UCSD-AML1 (cell line): ENCODE measurements at regions not wholly inside any gene's neighbourhood (a gene's known extent, or its start where the extent isn't known, plus 50 kb on each side); places are given as distances from the start of the nearest gene placed in this dataset.

ENCODE experiments used
- DNase-seq: peaks from one replicate; lab custom pipeline; 2025; ENCODE audit not compliant: unreplicated experiment; lab: John Stamatoyannopoulos, UW

DNA sequence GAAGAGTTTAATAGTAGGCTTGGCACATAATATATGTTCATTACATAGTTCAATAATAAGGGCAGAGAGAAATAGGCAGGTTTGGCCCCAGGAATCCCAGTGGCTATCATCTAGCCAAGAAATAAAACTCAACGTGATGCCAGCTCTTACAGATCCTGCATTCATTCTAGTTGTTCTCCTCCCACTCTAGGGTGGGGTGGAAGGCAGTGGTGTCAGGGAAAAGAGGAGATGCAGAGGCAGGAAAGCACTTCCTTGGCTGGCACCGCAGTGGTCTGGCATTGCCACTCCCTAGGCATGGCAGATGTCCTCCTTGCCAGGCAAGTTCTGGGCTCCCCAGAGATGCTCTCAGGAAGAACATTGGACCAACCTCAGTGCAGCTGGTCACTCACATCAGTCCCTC lies 383.6 kb downstream of the GRIN2B start:
- no peak for DNase-seq

DNA sequence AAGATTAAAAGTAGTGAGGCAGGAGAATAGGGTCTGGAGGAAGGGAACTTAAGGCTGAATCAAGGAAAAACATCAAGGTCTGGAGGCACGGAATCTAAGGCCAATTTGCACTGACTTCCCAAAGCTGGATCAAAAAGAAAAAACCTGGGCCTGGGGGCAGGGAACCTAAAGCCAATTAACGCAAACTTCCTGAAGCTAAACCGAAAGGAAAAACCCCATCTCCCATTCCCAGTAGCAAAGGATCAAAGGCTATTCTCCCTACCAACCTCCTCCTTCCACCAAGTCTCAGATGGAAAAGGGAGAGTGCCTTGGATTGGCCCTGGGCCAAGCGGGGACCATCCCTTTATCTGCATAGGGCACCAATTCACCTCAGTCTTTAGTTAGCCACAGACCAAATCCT lies 384.2 kb downstream of the GRIN2B start:
- no peak for DNase-seq

GRCh38 chr12:13596714-13597113 lies 384.7 kb downstream of the GRIN2B start:
- no peak for DNase-seq

- no peak for DNase-seq
These were observed 385.6 kb downstream of the GRIN2B start for GRCh38 chr12:13595536-13596443.

DNA sequence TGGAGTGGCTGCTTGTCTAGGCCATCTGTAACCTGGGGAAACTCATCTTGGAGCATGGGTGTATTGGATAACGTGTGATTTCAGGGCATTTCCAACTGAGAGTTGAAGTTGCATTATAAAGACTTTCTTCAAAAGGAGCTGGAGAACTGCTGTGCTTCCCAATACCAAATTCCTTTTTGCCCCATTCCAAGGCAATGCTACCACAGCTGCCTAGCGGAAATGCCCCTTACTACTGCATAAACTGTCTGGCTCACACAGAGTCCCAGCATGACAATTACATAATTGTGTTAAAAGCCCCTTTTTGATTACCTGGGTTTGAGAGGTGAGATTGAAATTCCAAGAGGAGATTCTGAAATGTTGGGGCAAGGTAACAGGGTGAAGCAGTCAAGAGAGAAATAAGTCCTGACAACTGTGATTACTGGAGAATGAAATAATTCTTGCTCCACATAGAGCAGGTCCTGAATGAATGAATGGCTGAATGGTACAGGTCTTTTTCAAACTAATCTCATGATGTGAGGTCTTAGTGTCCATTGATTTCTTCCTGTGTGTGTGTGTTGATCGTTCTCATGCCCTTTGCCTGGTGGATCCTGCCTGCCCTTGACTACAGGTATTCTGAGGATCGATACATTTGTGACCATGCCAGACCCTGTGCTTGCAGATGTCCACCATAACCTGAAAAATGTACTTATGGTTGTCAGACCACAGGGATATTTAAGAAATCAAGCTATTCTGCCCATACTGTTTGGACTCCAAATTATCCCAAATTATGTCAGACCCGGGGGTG lies 386.5 kb downstream of the GRIN2B start:
- no peak for DNase-seq

DNA sequence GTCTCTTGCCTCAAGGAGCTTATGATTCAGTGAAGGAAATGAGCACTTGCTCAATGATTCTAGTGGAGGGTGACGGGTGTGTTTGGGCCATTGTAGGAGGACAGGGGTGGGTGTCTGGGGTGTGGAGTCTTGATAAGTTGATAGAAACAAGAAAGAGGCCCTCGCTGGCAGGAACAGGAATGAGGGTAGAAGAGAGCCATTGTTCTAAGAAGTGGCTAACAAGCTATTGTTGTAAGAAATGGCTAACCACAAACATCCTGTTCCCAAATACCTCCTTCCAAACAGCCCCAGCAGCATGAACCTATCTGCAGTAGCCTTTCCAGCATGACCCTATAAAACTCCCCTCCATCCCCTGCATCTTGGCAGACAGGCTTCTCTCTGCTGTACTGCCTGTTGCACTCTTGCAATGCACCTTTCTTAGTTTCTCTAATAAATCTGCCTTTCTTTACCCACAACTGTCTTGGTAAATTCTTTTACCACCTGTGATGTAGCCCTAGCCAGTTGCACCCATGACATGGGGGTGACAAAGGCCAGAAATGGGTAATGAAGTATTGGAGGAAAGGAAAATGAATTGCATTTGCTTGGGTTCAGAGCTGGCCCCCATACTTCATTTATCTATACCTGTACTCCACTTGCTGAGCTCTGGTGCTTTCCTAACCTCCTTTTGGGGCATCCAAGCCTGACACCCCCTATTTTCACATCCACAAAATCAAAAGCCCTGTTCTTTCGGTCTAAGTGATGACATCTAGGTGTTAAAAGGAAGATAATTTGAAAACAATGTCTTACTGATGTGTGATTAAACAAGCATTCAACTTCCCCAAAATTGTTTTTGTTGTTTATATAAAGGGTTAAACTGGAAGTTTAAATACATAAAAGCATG lies 389.1 kb downstream of the GRIN2B start:
- peak; percentile 48 for DNase-seq

GRCh38 chr12:13591488-13591887 lies 389.9 kb downstream of the GRIN2B start:
- no peak for DNase-seq

- DNase-seq = no peak
These were observed 390.3 kb downstream of the GRIN2B start for GRCh38 chr12:13591059-13591458.

GRCh38 chr12:13588574-13588973 lies 392.0 kb downstream of the EMP1 start:
- no peak for DNase-seq

DNA sequence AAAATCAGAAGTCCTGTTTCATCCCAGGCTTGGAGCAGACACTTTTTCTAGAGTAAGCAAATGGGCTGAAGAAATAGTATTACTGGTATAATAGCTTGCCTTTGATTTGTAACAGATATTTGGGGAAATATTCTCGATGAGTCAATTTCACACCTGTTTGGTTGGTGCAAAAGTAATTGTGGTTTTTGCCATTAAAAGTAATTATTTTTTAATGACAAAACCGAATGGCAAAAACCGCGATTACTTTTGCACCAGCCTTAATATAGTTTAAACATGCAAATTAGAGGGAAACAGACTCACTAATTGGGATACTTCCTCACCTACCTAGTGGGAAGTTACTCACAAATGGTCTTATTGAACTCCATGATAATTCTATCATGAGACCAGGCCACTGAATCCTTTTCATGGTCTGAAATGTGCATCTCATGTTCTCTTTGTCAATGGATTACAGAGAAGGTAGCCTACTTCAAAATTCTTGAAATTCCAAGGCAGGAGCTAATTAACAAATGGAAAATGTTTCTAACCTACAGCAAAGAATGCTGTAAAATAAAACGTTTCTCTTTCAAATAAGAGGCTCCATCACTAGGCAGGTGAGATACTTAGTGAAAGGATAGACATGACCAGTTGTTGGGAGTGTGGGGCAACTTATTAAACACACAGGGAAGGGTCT lies 391.3 kb downstream of the EMP1 start:
- DNase-seq = no peak

- no peak for DNase-seq
These were observed 389.8 kb downstream of the EMP1 start for GRCh38 chr12:13586361-13586760.

- DNase-seq = no peak
These were observed 388.0 kb downstream of the EMP1 start for GRCh38 chr12:13584541-13584940.

- no peak for DNase-seq
These were observed 387.1 kb downstream of the EMP1 start for GRCh38 chr12:13583630-13584029.

DNA sequence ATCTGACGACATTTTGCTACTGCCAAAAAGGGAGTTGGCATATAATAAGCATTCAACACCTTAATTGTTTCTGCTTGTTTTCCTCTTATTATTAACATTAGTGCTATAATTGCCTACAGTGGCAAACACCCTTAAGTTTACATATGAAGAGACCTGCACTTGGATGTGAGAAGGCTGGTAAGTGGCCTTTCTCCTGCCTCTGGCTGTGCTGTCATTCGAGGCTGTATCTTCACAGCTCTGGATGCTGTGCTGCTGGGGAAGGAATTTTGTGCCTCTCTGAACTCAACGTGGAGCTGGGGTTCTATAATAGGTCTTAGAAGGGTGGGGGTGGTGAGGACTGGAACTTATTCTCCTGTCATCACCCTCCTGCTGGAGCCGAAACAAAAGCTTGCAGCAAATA lies 385.9 kb downstream of the EMP1 start:
- no peak for DNase-seq

DNA sequence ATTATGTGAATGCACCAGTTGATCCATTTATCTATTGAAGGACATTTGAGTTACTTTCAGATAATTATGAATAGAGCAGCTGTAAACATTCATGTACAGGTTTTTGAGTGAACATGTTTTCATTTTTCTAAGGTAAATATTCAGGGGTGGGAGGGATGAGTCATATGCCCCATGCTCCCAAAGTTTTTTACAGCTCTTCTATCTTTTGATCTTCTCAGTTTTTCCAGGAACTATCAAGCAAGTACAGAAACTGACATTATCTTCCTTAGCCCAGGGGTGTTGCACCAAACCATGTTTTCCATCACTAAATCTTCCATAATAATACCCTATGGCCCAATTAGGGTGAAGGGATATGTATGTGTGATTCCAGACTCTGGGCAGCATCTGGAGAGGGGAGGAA lies 384.5 kb downstream of the EMP1 start:
- DNase-seq = no peak

DNA sequence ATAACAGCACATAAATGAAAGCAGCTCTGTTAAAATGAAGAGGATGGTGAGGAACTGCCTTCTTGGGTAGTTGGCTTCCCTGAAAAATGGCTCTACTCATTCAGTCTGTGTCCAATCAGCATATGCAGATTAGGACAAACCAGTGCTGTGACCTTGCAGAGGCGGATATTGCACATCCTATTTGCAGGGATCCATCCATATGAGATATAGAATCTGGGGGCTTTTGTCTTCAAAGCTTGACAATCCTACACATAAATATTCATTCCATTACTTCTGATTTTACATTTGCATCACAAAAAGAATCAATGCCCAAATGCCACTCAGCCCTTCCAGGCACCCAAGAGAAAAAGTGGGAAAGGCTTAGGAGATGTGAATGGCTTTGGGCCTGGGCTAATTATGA lies 383.7 kb downstream of the EMP1 start:
- DNase-seq = no peak

DNA sequence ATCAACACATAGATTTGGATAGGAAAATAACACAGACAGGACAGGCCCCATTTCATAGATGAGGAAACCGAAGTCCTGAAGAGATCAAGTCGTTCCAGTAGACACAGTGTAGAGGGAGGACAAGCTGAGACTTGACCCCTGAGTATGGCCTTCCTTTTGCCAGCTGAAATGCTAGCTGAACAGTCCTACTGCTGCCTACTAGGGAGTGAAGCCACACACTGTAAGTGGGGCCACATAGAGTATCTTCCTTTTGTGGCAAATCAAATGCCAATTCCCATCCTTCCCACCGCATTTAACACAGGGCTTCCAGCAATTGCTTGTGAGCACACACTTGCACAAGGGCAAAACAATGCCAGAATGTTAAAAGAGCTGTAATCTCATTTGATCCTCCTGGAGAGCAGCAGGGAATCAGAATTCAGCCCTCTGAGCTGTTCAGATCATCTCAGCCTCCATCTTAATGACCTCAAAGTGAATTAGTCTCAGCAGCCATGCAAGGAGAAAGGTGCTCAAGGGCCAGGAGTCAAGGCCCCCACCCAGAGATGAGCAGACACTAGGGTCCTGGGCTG lies 380.5 kb downstream of the EMP1 start:
- no peak for DNase-seq

GRCh38 chr12:13573698-13574321 lies 377.3 kb downstream of the EMP1 start:
- DNase-seq = no peak

DNA sequence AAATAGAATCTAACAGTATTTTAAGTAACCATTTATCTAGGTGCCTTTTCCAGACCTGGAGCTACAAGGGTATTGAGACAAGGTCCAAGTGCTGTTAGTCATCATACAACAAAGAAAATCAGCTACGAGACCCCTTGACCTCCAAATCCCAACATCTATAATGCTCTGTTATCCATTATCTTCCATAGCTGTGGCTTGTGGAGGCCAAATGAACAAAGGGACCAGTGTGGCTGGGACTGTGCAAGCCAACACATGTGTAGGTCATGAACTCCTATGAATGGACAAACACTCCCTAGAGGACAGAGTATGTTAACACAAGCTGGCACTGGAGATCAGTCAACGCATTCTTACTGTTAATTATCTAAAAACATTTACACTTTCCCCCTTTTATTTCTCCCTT lies 374.5 kb downstream of the EMP1 start:
- DNase-seq = no peak
